ENCODE measurements at regions not wholly inside any gene's neighbourhood (a gene's known extent, or its start where the extent isn't known, plus 50 kb on each side); places are given as distances from the start of the nearest gene placed in this dataset.

GRCh38 chr3:148255981-148256969 is 441.4 kb upstream of the AGTR1 start:
- Histone ChIP-seq H3K36me3 (no peaks in the 10 kb centered on the region), H3K9me3 (peaks cover 0 to 7% (median 0%) of the 10 kb centered on the region in 12 donors), H3K27me3 (no peaks in the 10 kb centered on the region), H3K4me1 (no peaks in the 10 kb centered on the region), H3K27ac (no peak overlapping the region), H3K4me3 (no peak overlapping the region)
- no peak for TF ChIP-seq POLR2A (IDR thresholded peaks at IDR 0.05)
- no peak for TF ChIP-seq CTCF (IDR thresholded peaks at IDR 0.05)
- ATAC-seq = no peak
- intact Hi-C loops (cut with DNase I) = no loop called here
- WGBS, 4 donors = 66 to 70% (median 67%) methylated on average over 6 of the region's 6 CpGs
- DNase-seq = no peak

GRCh38 chr3:148262980-148263379 is 434.7 kb upstream of the AGTR1 start:
- H3K9me3 ChIP-seq = peaks cover 0 to 3% (median 0%) of the 10 kb centered on the region in 12 donors
- H3K27me3 ChIP-seq = no peaks in the 10 kb centered on the region
- ATAC-seq (no peak), DNase-seq (no peak)
- no peak overlapping the region for H3K4me3 ChIP-seq
- no peaks in the 10 kb centered on the region for H3K36me3 ChIP-seq
- no peaks in the 10 kb centered on the region for H3K4me1 ChIP-seq
- H3K27ac ChIP-seq = no peak overlapping the region
- TF ChIP-seq POLR2A (IDR thresholded peaks at IDR 0.05) (no peak), CTCF (IDR thresholded peaks at IDR 0.05) (no peak)
- intact Hi-C loops (cut with DNase I) = no loop called here

GRCh38 chr3:148265841-148266240 is 431.9 kb upstream of the AGTR1 start:
- Histone ChIP-seq H3K27me3 (no peaks in the 10 kb centered on the region), H3K27ac (no peak overlapping the region), H3K9me3 (peaks cover 0 to 3% (median 0%) of the 10 kb centered on the region in 12 donors), H3K4me3 (no peak overlapping the region), H3K4me1 (no peaks in the 10 kb centered on the region), H3K36me3 (no peaks in the 10 kb centered on the region)
- no peak for TF ChIP-seq CTCF (IDR thresholded peaks at IDR 0.05)
- TF ChIP-seq POLR2A (IDR thresholded peaks at IDR 0.05) = no peak
- ATAC-seq (no peak), DNase-seq (no peak)
- intact Hi-C loops (cut with DNase I) = no loop called here
- WGBS, 4 donors = 58 to 68% (median 59%) methylated on average over 3 of the region's 3 CpGs

GRCh38 chr3:148266341-148266740 is 431.4 kb upstream of the AGTR1 start:
- H3K36me3 ChIP-seq = no peaks in the 10 kb centered on the region
- DNase-seq (no peak), ATAC-seq (no peak)
- H3K27ac ChIP-seq = no peak overlapping the region
- no peak for TF ChIP-seq CTCF (IDR thresholded peaks at IDR 0.05)
- TF ChIP-seq POLR2A (IDR thresholded peaks at IDR 0.05) = no peak
- no peak overlapping the region for H3K4me3 ChIP-seq
- H3K9me3 ChIP-seq = peaks cover 0 to 3% (median 0%) of the 10 kb centered on the region in 12 donors
- H3K27me3 ChIP-seq = no peaks in the 10 kb centered on the region
- WGBS, 4 donors = 89 to 94% (median 91%) methylated on average over 2 of the region's 2 CpGs
- intact Hi-C loops (cut with DNase I) = no loop called here
- no peaks in the 10 kb centered on the region for H3K4me1 ChIP-seq
